GM21367 (cell line): ENCODE measurements at regions not wholly inside any gene's neighbourhood (a gene's known extent, or its start where the extent isn't known, plus 50 kb on each side); places are given as distances from the start of the nearest gene placed in this dataset.

Experiments used
- ATAC-seq: cut with Tn5 transposase; IDR thresholded peaks from one replicate; pipeline ENCODE4 v1.9.1; 2021; ENCODE audit not compliant: unreplicated experiment

GRCh38 chr7:125599387-125599786 lies 669.8 kb upstream of the POT1 start:
- no peak for ATAC-seq

GRCh38 chr7:125592331-125592730 lies 662.7 kb upstream of the POT1 start:
- ATAC-seq: no peak

GRCh38 chr7:125573126-125573525 lies 643.5 kb upstream of the POT1 start:
- ATAC-seq: no peak

GRCh38 chr7:125572414-125572813 lies 642.8 kb upstream of the POT1 start:
- no peak for ATAC-seq

GRCh38 chr7:125568799-125569198 lies 639.2 kb upstream of the POT1 start:
- peak; percentile 95 for ATAC-seq

GRCh38 chr7:125567686-125568085 lies 638.1 kb upstream of the POT1 start:
- no peak for ATAC-seq

GRCh38 chr7:125563964-125564529 lies 634.4 kb upstream of the POT1 start:
- no peak for ATAC-seq

GRCh38 chr7:125563557-125563956 lies 633.9 kb upstream of the POT1 start:
- ATAC-seq: no peak

GRCh38 chr7:125561006-125561405 lies 631.4 kb upstream of the POT1 start:
- no peak for ATAC-seq

GRCh38 chr7:125559921-125560320 lies 630.3 kb upstream of the POT1 start:
- no peak for ATAC-seq

- no peak for ATAC-seq
Observed at GRCh38 chr7:125555916-125556315, 626.3 kb upstream of the POT1 start.

GRCh38 chr7:125551008-125551407 lies 621.4 kb upstream of the POT1 start:
- ATAC-seq: no peak

GRCh38 chr7:125547505-125547904 lies 617.9 kb upstream of the POT1 start:
- ATAC-seq: no peak

GRCh38 chr7:125530553-125530952 lies 600.9 kb upstream of the POT1 start:
- ATAC-seq: no peak

- ATAC-seq: no peak
Observed at GRCh38 chr7:125529249-125529648, 599.6 kb upstream of the POT1 start.

- ATAC-seq: no peak
Observed at GRCh38 chr7:125526958-125527357, 597.3 kb upstream of the POT1 start.

- ATAC-seq: no peak
Observed at GRCh38 chr7:125526092-125526491, 596.5 kb upstream of the POT1 start.

- no peak for ATAC-seq
Observed at GRCh38 chr7:125516194-125516593, 586.6 kb upstream of the POT1 start.

- no peak for ATAC-seq
Observed at GRCh38 chr7:125512373-125512772, 582.7 kb upstream of the POT1 start.

- ATAC-seq: no peak
Observed at GRCh38 chr7:125511310-125511709, 581.7 kb upstream of the POT1 start.

GRCh38 chr7:125506331-125506730 lies 576.7 kb upstream of the POT1 start:
- ATAC-seq: no peak

GRCh38 chr7:125504848-125505247 lies 575.2 kb upstream of the POT1 start:
- no peak for ATAC-seq

- ATAC-seq: no peak
Observed at GRCh38 chr7:125495997-125496396, 566.4 kb upstream of the POT1 start.

GRCh38 chr7:125492521-125492920 lies 562.9 kb upstream of the POT1 start:
- no peak for ATAC-seq
